H1 (cell line): ENCODE measurements at regions not wholly inside any gene's neighbourhood (a gene's known extent, or its start where the extent isn't known, plus 50 kb on each side); places are given as distances from the start of the nearest gene placed in this dataset.

Source experiments
- CTCF ChIA-PET: fragments of 300-600 bp; sonication (Branson Sonifier 250); formaldehyde crosslinking; loops from one replicate; lab custom pipeline; 2021; ENCODE audit not compliant: partially characterized antibody; lab: Charles Lee
- POLR2A ChIA-PET: fragments of 300-600 bp; sonication (Branson Sonifier 250); formaldehyde crosslinking; loops from one replicate; lab custom pipeline; 2021; ENCODE audit warnings: inconsistent platforms; ENCODE audit not compliant: partially characterized antibody; lab: Charles Lee
- DNase-seq, 2 experiments: peaks; one replicate each; pipeline versions ENCODE4 v3.0.0 to v3.0.0-alpha.2; 2010 to 2022; ENCODE audit warnings: low spot score in 2 of 2, low read depth in 1 of 2, mixed read lengths in 1 of 2
- FAIRE-seq: peaks from 2 replicates; lab custom pipeline; 2011; peaks lifted over from hg19 to GRCh38; lab: Jason Lieb, UNC
- H2AFZ ChIP-seq: 2 replicates; pipeline ENCODE4 v1.8.1; 2012; ENCODE audit warnings: low read length, inconsistent platforms
- H2AK5ac ChIP-seq: 2 replicates; pipeline ENCODE4 v1.6.1; 2013; ENCODE audit warnings: low read depth, low read length
- H2BK120ac ChIP-seq: replicated peaks from 2 replicates; pipeline ENCODE3; 2013; ENCODE audit warnings: low read depth, low read length, inconsistent platforms
- H2BK12ac ChIP-seq: 2 replicates; pipeline ENCODE4 v1.6.1; 2013; ENCODE audit warnings: low read depth, low read length
- H2BK15ac ChIP-seq: 2 replicates; pipeline ENCODE4 v1.6.1; 2013; ENCODE audit warnings: low read length
- H2BK20ac ChIP-seq: 2 replicates; pipeline ENCODE4 v1.6.1; 2013; ENCODE audit warnings: low read length
- H2BK5ac ChIP-seq: 2 replicates; pipeline ENCODE4 v1.6.1; 2013; ENCODE audit warnings: low read depth, low read length
- H3K14ac ChIP-seq: 2 replicates; pipeline ENCODE4 v1.6.1; 2013; ENCODE audit warnings: inconsistent platforms; ENCODE audit not compliant: insufficient read length
- H3K18ac ChIP-seq: 2 replicates; pipeline ENCODE4 v1.6.1; 2013; ENCODE audit warnings: low read length; ENCODE audit errors: extremely low read depth
- H3K23ac ChIP-seq: 2 replicates; pipeline ENCODE4 v1.6.1; 2013; ENCODE audit warnings: inconsistent platforms; ENCODE audit not compliant: insufficient read length
- H3K23me2 ChIP-seq: 2 replicates; pipeline ENCODE4 v1.6.1; 2013; ENCODE audit warnings: low read depth, low read length
- H3K27ac ChIP-seq: 2 replicates; pipeline ENCODE4 v1.6.1; 2011; ENCODE audit warnings: low read depth, low read length, inconsistent platforms
- H3K27me3 ChIP-seq, 4 experiments: replicated peaks in 1 of 4; 1 replicate in 1 of 4; 2 replicates in 3 of 4; pipeline versions ENCODE4 v1.6.1 to v1.8.1; 2011 to 2013; ENCODE audit warnings: low read length in 3 of 4, mild to moderate bottlenecking in 3 of 4, inconsistent platforms in 2 of 4, mixed read lengths in 2 of 4, moderate library complexity in 1 of 4; ENCODE audit not compliant: control insufficient read depth in 3 of 4, insufficient read depth in 3 of 4; ENCODE audit errors: extremely low read depth in 1 of 4
- H3K36me3 ChIP-seq, 4 experiments: 2 replicates each; pipeline versions ENCODE4 v1.6.1 to v1.8.1; 2011 to 2013; ENCODE audit warnings: mild to moderate bottlenecking in 4 of 4, low read length in 3 of 4, moderate library complexity in 2 of 4, control low read depth in 1 of 4, inconsistent platforms in 1 of 4; ENCODE audit not compliant: insufficient read depth in 4 of 4, control insufficient read depth in 2 of 4
- H3K4ac ChIP-seq: replicated peaks from 2 replicates; pipeline ENCODE3; 2013; ENCODE audit warnings: low read length, low read depth, mixed read lengths, inconsistent platforms; ENCODE audit not compliant: insufficient read length
- H3K4me1 ChIP-seq, 4 experiments: replicated peaks in 1 of 4; 1 replicate in 1 of 4; 2 replicates in 3 of 4; pipeline versions ENCODE4 v1.6.1 to v1.8.1; 2011 to 2013; ENCODE audit warnings: low read length in 3 of 4, inconsistent platforms in 2 of 4, mixed read lengths in 1 of 4; ENCODE audit not compliant: insufficient read depth in 4 of 4, control insufficient read depth in 3 of 4
- H3K4me2 ChIP-seq, 2 experiments: 2 replicates each; pipeline versions ENCODE4 v1.6.1 to v1.8.1; 2011 to 2013; ENCODE audit warnings: low read depth in 2 of 2, low read length in 2 of 2, control low read depth in 1 of 2, inconsistent platforms in 1 of 2, mild to moderate bottlenecking in 1 of 2; ENCODE audit not compliant: insufficient read depth in 1 of 2
- H3K4me3 ChIP-seq, 4 experiments: fragments of 200-600, 300-600 bp in 1 of 4; sonication (generic), shearing (Covaris generic), sonication (Bioruptor Twin) in 1 of 4; 2 replicates each; pipeline versions ENCODE4 v1.5.1 to v1.8.1; 2011 to 2016; ENCODE audit warnings: low read length in 4 of 4, low read depth in 3 of 4, control low read depth in 2 of 4, inconsistent platforms in 2 of 4, mild to moderate bottlenecking in 2 of 4, mixed read lengths in 1 of 4, moderate library complexity in 1 of 4; ENCODE audit not compliant: insufficient read depth in 2 of 4; ENCODE audit errors: extremely low read depth in 1 of 4
- H3K56ac ChIP-seq: replicated peaks from 2 replicates; pipeline ENCODE3; 2013; ENCODE audit warnings: low read depth, mild to moderate bottlenecking, mixed read lengths, low read length, inconsistent platforms; ENCODE audit not compliant: insufficient read length
- H3K79me1 ChIP-seq: 2 replicates; pipeline ENCODE4 v1.6.1; 2013; ENCODE audit warnings: low read depth, low read length, control low read depth
- H3K79me2 ChIP-seq, 2 experiments: 2 replicates each; pipeline versions ENCODE4 v1.6.1 to v1.8.1; 2012 to 2013; ENCODE audit warnings: low read length in 2 of 2, mild to moderate bottlenecking in 2 of 2, inconsistent platforms in 1 of 2; ENCODE audit not compliant: insufficient read depth in 2 of 2, control insufficient read depth in 1 of 2
- H3K9ac ChIP-seq, 4 experiments: replicated peaks in 1 of 4; 1 replicate in 1 of 4; 2 replicates in 3 of 4; pipeline versions ENCODE4 v1.6.1 to v1.8.1; 2011 to 2013; ENCODE audit warnings: low read depth in 3 of 4, low read length in 3 of 4, control low read depth in 2 of 4, mild to moderate bottlenecking in 2 of 4, moderate library complexity in 2 of 4, inconsistent platforms in 1 of 4; ENCODE audit errors: extremely low read depth in 1 of 4
- H3K9me3 ChIP-seq, 2 experiments: 2 replicates each; pipeline versions ENCODE4 v1.6.1 to v1.8.1; 2012 to 2013; ENCODE audit warnings: mild to moderate bottlenecking in 2 of 2, moderate library complexity in 2 of 2, control low read depth in 1 of 2, inconsistent platforms in 1 of 2, low read depth in 1 of 2, low read length in 1 of 2, mixed read lengths in 1 of 2; ENCODE audit not compliant: insufficient read depth in 2 of 2
- H4K20me1 ChIP-seq, 2 experiments: replicated peaks in 1 of 2; 2 replicates each; pipeline versions ENCODE3 to v1.8.1; 2011 to 2013; ENCODE audit warnings: inconsistent platforms in 2 of 2, low read length in 2 of 2, mild to moderate bottlenecking in 1 of 2; ENCODE audit not compliant: insufficient read depth in 2 of 2, control insufficient read depth in 1 of 2
- H4K5ac ChIP-seq: 2 replicates; pipeline ENCODE4 v1.6.1; 2013; ENCODE audit warnings: low read length, low read depth, mixed read lengths, inconsistent platforms; ENCODE audit not compliant: insufficient read length
- H4K8ac ChIP-seq: 2 replicates; pipeline ENCODE4 v1.8.0; 2013; ENCODE audit warnings: mild to moderate bottlenecking, moderate library complexity, low read length, inconsistent platforms; ENCODE audit not compliant: insufficient read depth; ENCODE audit errors: extremely low read depth
- H4K91ac ChIP-seq: replicated peaks from 2 replicates; pipeline ENCODE3; 2013; ENCODE audit warnings: low read length, mixed read lengths, inconsistent platforms; ENCODE audit not compliant: insufficient read length
- CEBPB ChIP-seq: IDR thresholded peaks from 2 replicates; pipeline ENCODE4 v1.6.1; 2012; ENCODE audit warnings: low read depth, low read length
- CTCF ChIP-seq, 3 experiments: IDR thresholded peaks; 1 replicate in 2 of 3; 2 replicates in 1 of 3; pipeline versions ENCODE4 v1.5.1 to v1.6.1; 2011; ENCODE audit warnings: low read length in 3 of 3, mild to moderate bottlenecking in 3 of 3, inconsistent platforms in 2 of 3, low read depth in 1 of 3, moderate library complexity in 1 of 3; ENCODE audit not compliant: insufficient read depth in 1 of 3; ENCODE audit errors: control extremely low read depth in 1 of 3
- FOSL1 ChIP-seq: IDR thresholded peaks from 2 replicates; pipeline ENCODE4 v1.6.1; 2011; ENCODE audit warnings: mild to moderate bottlenecking, low read depth, low read length, moderate library complexity; ENCODE audit not compliant: insufficient read depth
- KDM4A ChIP-seq: IDR thresholded peaks from one replicate; pipeline ENCODE4 v1.7.1; 2012; ENCODE audit warnings: low read depth, mild to moderate bottlenecking, moderate library complexity, low read length, inconsistent platforms; ENCODE audit not compliant: severe bottlenecking
- POLR2AphosphoS5 ChIP-seq: IDR thresholded peaks from 2 replicates; pipeline ENCODE4 v1.6.1; 2011; ENCODE audit warnings: low read depth, low read length
- SP1 ChIP-seq: IDR thresholded peaks from 2 replicates; pipeline ENCODE4 v1.6.1; 2011; ENCODE audit warnings: low read depth, low read length
- TCF12 ChIP-seq: IDR thresholded peaks from 2 replicates; pipeline ENCODE4 v1.6.1; 2011; ENCODE audit warnings: low read depth, mild to moderate bottlenecking, low read length
- USF2 ChIP-seq: IDR thresholded peaks from 2 replicates; pipeline ENCODE4 v1.6.1; 2011; ENCODE audit warnings: low read length, improper control_type of control experiment
- YY1 ChIP-seq: IDR thresholded peaks from 2 replicates; pipeline ENCODE4 v1.6.1; 2011; ENCODE audit warnings: low read depth, mild to moderate bottlenecking, low read length
- WGBS, 2 experiments: shearing (Covaris generic) in 1 of 2; methylation state at CpG; one replicate each; pipeline versions ENCODE4 v1.1.6 to v1.1.7; 2013 to 2015; ENCODE audit warnings: low lambda C conversion rate in 2 of 2, mixed read lengths in 2 of 2, inconsistent platforms in 1 of 2, low coverage in 1 of 2, missing lambda C conversion rate in 1 of 2; ENCODE audit not compliant: insufficient replicate concordance in 2 of 2, insufficient coverage in 1 of 2, insufficient read length in 1 of 2; ENCODE audit errors: extremely low coverage in 1 of 2, missing lambda C conversion rate in 1 of 2; 5-methylcytosine and 5-hydroxymethylcytosine counted together
- TF ChIP-seq, protein P1 (sequence below): IDR thresholded peaks from 2 replicates; pipeline ENCODE4 v1.6.1; 2011; ENCODE audit warnings: low read depth, mild to moderate bottlenecking, low read length; ENCODE audit not compliant: insufficient read depth

DNA sequence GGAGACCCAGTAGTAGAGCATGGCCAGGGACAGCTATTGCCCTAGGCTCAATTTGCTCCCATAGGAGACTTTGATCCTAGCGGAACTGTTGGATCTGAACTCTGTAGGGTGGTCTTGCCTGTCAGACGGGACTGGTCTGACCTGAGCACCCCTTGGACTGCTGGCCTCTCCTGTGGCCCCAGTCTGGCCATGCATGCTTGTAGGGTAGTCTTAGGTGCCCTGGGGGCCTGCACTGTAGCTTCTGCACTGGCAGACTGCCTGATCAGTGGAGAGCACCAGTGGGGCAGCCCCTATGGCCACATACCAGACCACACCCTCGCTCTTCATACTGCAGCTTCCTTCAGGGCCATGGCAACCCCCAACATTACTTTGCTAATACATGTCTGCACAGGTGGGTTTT lies 396.1 kb upstream of the GRAMD2B start:
- 92% methylated on average over 3 of the region's 3 CpGs; no CpG with 5 or more reads in 1 of the 2 experiments for WGBS, 2 experiments
- H3K79me1 ChIP-seq: no peaks in the 10 kb centered on the region
- no peaks in the 10 kb centered on the region; a peak in 1 of 7 replicates for H3K27me3 ChIP-seq
- H3K4ac ChIP-seq: no peak overlapping the region
- H2AFZ ChIP-seq: no peak overlapping the region
- no peak overlapping the region for H3K27ac ChIP-seq
- H3K23ac ChIP-seq: no peak overlapping the region
- no peak overlapping the region for H3K56ac ChIP-seq
- H2BK20ac ChIP-seq: no peak overlapping the region
- H2BK12ac ChIP-seq: no peak overlapping the region
- no peak overlapping the region for H2AK5ac ChIP-seq
- no peaks in the 10 kb centered on the region for H4K20me1 ChIP-seq
- no peak overlapping the region for H2BK120ac ChIP-seq
- POLR2A ChIA-PET: no interaction called here
- H3K14ac ChIP-seq: no peak overlapping the region
- no peaks in the 10 kb centered on the region; a peak in 2 of 4 replicates for H3K9me3 ChIP-seq
- H3K4me1 ChIP-seq: no peaks in the 10 kb centered on the region
- H3K79me2 ChIP-seq: no peaks in the 10 kb centered on the region
- no peak overlapping the region for H3K4me3 ChIP-seq
- no peak for TF ChIP-seq POLR2AphosphoS5
- TF ChIP-seq FOSL1: no peak
- TF ChIP-seq SP1: no peak
- no peak for TF ChIP-seq USF2
- TF ChIP-seq KDM4A: no peak
- TF ChIP-seq CEBPB: no peak
- TF ChIP-seq, protein P1, sequence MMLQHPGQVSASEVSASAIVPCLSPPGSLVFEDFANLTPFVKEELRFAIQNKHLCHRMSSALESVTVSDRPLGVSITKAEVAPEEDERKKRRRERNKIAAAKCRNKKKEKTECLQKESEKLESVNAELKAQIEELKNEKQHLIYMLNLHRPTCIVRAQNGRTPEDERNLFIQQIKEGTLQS: no peak
- TF ChIP-seq TCF12: no peak
- no peak for TF ChIP-seq YY1
- no peak for TF ChIP-seq CTCF (IDR thresholded peaks at IDR 0.05; ENCODE audit: control extremely low read depth in 1 of 3, insufficient read depth in 1 of 3, low read depth in 1 of 3, low read length in 3 of 3)
- TF ChIP-seq, all 59 proteins: peak for 0
- Histone ChIP-seq H4K91ac (no peak overlapping the region), H3K9ac (no peak overlapping the region), H2BK5ac (no peak overlapping the region), H2BK15ac (no peak overlapping the region), H3K36me3 (no peaks in the 10 kb centered on the region), H3K18ac (no peak overlapping the region), H3K4me2 (no peak overlapping the region), H4K8ac (no peak overlapping the region; the same call in 1 of the 2 replicates), H3K23me2 (no peaks in the 10 kb centered on the region), H4K5ac (no peak overlapping the region)
- FAIRE-seq: no peak
- CTCF ChIA-PET: interaction anchor here (1.8 kb wide), 1 partner anchor 73 kb away, joined by 5 read pairs; no protein-coding TSS in a partner anchor
- no peak for DNase-seq
